NCI-H526 (cell line): ENCODE measurements at regions not wholly inside any gene's neighbourhood (a gene's known extent, or its start where the extent isn't known, plus 50 kb on each side); places are given as distances from the start of the nearest gene placed in this dataset.

Source experiments
- DNase-seq, 2 experiments: peaks; one replicate each; lab custom pipeline; 2025; lab: John Stamatoyannopoulos, UW

- DNase-seq, result no peak
These were observed 59.4 kb upstream of the ASIC2 start for GRCh38 chr17:33352526-33352925.

- no peak for DNase-seq
These were observed 63.2 kb upstream of the ASIC2 start for GRCh38 chr17:33356266-33356665.

DNA sequence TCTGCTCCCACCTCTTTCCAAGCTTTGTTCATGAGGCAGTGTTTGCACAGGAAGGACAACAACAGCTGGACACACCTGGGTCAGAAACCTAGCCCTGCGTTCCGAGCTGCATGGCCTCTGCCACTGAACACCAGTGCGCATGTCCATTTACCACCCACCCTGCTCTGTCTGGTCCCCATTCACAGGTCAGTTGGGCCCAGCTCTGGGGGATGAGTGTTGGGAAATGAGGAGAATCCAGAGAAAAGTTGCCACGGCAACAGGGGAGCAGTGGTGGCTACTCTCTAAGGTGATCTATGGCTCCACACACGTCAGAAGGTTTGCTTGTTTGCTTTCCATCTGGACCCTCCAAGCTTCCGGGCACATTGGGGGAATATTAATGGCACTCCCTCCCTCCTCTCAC lies 70.4 kb upstream of the ASIC2 start:
- DNase-seq, result no peak

GRCh38 chr17:33366960-33367359 lies 73.9 kb upstream of the ASIC2 start:
- DNase-seq, result no peak

GRCh38 chr17:33369149-33369548 lies 76.1 kb upstream of the ASIC2 start:
- DNase-seq, result no peak

DNA sequence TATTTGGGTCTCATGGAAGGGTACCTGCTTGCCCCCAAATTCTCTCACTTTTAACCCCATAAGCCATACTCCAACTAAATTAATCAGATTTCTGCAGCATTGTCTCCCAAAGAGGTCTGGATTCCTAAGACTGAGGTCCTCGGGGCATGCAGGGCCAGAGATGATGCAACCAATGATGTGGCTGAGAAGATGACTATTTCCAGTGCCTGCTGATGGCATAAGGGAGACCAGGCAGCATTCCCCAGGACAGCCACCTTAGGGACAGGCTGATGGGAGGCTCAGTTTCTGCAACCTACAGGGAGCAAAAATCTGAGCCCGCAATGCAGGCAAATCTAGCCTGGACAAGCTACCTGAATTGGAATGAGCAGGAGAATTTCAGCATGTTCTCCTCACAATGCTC lies 76.8 kb upstream of the ASIC2 start:
- DNase-seq, result no peak

DNA sequence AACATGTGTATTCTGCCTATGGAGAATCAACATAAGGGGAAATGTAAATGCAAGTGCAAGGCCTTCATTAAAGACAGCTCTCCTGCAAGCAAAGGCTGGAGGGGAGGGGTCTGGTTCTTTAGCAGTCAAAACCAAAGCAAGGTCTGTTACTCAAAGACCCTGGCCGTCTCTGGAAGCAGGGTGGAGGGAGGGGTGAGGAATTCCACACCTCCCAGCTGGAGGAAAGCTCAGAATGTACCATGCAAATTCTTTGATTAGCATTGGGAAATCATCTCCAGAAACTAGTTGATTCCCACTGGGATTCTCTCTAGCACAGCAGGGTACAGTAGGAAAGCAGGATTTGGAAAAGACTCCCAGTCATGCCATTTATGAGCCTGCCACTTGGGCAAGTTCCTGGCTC lies 77.3 kb upstream of the ASIC2 start:
- no peak for DNase-seq

GRCh38 chr17:33371377-33371776 lies 78.3 kb upstream of the ASIC2 start:
- no peak for DNase-seq

DNA sequence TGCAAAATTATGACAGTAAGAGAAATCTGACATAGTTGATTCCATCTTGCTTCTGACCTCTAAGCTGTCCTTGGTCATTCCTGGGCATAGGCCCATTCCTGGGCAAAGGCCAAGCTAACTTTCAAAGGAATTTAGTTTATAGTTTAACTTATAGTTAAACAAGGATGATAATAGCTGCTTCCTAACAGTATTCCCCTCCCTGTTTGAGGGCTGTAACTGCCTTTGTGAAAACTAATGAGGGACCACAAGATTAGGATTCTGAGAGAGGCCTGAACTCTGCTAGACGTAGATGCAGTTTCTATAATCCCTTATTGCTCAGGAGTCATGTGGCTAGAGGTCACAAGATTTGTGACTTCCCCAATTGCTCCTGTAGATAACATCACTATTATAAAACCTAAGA lies 80.2 kb upstream of the ASIC2 start:
- no peak for DNase-seq

DNA sequence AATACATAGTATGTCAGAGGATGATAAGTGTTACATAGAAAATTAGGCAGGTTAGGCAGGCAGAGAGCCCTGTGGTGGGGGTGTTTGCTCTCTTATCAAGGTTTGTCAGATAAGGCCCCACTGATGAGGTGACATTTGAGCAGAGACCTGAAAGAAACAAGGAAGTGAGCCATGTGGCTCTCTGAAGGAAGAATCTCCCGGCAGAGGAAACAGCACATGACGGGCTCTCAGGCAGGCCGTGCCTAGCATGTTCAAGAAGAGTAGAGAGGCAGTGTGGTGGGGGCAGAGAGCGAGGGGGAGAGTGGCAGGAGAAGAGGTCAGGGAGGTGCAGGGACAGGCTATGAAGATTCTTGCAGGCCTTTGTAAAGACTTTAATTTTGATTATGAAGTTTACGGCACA lies 82.0 kb upstream of the ASIC2 start:
- no peak for DNase-seq

- no peak for DNase-seq
These were observed 82.7 kb upstream of the ASIC2 start for GRCh38 chr17:33375783-33376182.

- no peak for DNase-seq
These were observed 84.9 kb upstream of the ASIC2 start for GRCh38 chr17:33377837-33378595.

GRCh38 chr17:33381201-33381600 lies 88.1 kb upstream of the ASIC2 start:
- no peak for DNase-seq

DNA sequence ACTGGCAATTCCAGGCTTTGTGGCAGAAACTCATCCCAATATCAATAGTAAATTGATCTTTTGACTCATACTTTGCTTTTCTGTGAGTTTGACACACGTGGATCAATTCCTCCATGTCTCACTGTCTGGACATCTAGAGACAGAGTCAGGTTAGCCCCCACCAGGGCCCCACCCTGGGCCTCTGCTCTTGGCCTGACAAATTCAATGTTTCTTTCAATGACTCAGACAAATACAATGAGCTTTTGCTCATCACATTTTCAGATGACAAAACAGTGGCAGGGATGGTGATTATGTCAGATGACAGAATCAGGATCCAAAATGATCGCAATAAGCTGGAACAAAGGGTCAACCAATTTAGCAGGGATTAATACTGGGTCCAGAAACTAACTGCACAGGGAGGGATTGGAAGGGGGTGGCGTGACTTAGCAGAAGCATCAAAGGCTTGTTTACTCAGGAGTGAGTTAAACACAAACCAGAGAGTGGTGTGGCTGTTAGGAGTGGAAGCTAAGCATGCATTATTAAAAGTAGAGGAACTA lies 90.5 kb upstream of the ASIC2 start:
- DNase-seq, result no peak

DNA sequence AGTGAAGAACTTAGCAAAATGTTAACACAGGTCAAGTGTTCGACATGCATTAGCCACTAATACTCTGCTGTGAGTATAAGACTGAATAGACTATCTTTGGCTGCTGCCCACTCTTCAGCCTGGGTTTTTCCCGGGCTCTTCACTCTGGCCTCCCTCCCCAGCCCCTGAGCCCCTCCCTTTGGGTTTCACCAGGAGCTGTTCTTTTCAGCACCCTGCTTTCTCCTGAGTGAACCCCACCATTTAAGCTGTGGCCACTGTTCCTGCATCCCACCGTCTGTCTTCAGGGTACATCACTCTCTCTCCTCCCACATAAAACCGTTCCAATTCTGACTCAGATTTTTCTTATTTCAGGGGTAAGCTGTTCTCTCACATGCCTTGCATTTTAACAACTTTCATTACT lies 92.0 kb upstream of the ASIC2 start:
- DNase-seq, result no peak

DNA sequence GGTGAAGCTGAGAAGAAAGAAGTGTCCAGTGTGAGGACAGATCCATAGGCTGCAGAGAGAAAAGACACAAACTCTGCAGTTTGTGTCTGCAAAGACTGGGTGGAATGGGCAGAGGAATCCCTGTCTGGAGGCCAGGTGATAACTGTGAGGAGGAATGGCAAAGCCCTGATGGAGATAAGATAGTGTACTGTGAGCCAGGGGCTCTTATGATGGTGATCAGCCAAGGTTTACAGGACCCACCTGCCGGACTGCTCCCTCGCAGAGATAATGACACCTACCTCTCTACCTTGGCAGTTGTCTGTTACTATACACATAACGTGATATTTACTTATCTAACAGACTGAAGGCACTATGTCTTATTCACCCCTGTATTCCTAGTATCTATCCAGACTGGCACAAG lies 92.6 kb upstream of the ASIC2 start:
- DNase-seq, result no peak

- DNase-seq, result no peak
These were observed 94.3 kb upstream of the ASIC2 start for GRCh38 chr17:33387406-33387805.

DNA sequence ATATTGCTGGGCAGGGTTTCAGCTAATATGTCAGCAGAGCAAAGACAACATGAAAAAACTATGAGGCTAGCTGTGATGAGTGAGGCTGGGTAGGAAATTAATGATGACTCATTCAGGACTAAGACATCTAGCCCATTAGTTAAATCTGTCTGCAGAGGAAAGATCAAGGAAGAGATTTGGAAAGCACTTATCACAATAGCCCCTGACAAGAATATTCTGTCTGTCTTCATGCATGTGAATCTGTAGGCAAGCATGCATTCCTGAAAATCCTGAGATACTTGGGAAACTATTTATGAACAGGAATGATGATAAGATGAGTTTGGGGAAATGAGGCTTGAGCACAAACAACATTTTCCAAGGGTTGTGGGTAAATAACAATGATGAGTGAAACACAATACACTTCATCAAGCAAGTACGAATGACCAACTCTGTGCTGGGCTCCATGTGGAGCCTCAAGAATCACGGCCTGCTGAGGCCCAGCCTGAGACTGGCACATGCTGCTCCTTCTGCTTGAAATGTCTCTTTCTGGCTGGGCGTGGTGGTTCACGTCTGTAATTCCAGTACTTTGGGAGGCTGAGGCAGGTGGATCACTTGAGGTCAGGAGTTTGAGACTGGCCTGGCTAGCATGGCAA lies 96.5 kb upstream of the ASIC2 start:
- DNase-seq, result no peak

GRCh38 chr17:33390479-33391176 lies 97.5 kb upstream of the ASIC2 start:
- no peak for DNase-seq

- no peak for DNase-seq
These were observed 103.7 kb upstream of the ASIC2 start for GRCh38 chr17:33396818-33397217.

DNA sequence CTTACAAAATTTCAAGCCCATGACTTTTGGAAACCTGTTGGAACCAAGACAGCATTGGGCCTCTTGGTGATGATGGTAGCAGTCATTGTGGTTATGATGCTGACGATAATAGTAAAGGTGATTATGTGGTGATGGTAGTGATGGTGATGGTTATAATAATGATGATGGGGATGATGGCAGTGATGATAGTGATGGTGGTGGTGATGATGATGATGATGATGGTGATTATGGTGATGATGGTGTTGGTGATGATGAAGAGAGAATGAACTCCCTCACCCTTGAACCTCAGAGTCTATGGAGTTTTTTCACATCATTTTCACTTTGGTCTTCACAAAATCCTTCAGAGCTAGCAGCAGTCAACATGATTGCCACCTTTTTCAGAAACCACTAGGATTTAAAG lies 105.3 kb upstream of the ASIC2 start:
- no peak for DNase-seq

DNA sequence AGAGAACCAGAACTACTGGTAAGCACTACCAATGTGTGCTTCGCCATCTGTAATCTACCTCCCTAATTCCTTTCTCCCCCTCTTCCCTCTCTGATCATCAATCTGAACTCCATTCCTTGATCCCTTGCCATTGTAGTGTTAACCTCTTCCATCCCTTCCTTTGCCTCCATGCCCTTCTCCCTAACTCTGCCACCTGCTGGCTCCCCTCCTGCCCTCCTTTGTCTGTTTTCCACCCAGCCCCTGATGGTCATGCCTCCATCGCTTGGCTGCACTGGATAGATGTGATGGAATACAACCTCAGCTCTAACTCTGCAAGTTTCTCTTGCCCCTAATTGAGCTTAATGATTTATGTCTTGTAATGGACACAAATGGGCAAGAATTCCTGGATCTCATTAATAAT lies 108.2 kb upstream of the ASIC2 start:
- DNase-seq, result no peak

GRCh38 chr17:33403194-33403593 lies 110.1 kb upstream of the ASIC2 start:
- DNase-seq, result no peak
